NK-92 treated with Interleukin-12 subunit alpha and Interleukin-12 subunit beta, amount 100 ng/mL, for 24 hours (cell line): ENCODE measurements at regions not wholly inside any gene's neighbourhood (a gene's known extent, or its start where the extent isn't known, plus 50 kb on each side); places are given as distances from the start of the nearest gene placed in this dataset.

ENCODE experiments used
- DNase-seq: peaks from one replicate; lab custom pipeline; 2025; lab: John Stamatoyannopoulos, UW

GRCh38 chr6:67663105-67663895, 971.8 kb upstream of the ADGRB3 start:
- DNase-seq: no peak

GRCh38 chr6:67653561-67653960, 981.5 kb upstream of the ADGRB3 start:
- DNase-seq: no peak

- no peak for DNase-seq
Observed at GRCh38 chr6:67646550-67646949, 988.5 kb upstream of the ADGRB3 start.

GRCh38 chr6:67643281-67643680, 991.8 kb upstream of the ADGRB3 start:
- no peak for DNase-seq

DNA sequence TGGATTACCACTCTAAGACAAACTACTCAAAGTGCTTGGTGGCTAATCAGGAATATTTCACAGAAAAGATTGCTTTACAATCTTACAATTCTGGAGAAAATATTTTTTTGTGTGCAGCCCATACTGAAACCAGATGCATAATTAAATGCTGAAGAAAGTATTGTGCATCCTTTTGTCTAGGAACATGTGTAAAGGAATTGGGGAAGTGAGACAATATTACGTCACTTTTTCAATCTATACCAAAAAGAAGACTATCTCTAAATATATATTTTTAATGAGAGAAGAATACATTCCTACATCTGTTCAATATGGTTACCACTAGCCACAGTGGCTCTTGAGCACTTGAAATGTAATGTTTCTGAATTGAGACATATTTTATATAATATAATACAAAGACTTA, 992.5 kb upstream of the ADGRB3 start:
- DNase-seq: no peak

GRCh38 chr6:67640484-67640883, 994.6 kb upstream of the ADGRB3 start:
- no peak for DNase-seq

- no peak for DNase-seq
Observed at GRCh38 chr6:67639161-67639560, 995.9 kb upstream of the ADGRB3 start.

GRCh38 chr6:67634199-67634598, 1000.9 kb upstream of the ADGRB3 start:
- no peak for DNase-seq

DNA sequence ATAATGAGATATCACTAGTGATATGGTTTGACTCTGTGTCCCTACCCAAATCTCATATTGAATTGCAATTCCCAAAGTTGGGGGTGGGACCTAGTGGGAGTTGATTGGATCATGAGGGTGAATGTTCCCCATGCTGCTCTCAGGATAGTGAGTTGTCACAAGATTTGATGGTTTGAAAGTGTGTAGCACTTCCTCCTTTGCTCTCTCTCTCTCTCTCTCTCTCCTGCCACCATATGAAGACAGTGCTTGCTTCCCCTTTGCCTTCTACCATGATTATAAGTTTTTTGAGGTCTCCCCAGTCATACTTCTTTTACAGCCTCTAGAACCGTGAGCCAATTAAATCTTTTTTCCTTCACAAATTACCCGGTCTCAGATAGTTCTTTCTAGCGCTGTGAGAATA, 1002.0 kb upstream of the ADGRB3 start:
- DNase-seq: no peak

GRCh38 chr6:67630146-67630545, 1004.9 kb upstream of the ADGRB3 start:
- no peak for DNase-seq

DNA sequence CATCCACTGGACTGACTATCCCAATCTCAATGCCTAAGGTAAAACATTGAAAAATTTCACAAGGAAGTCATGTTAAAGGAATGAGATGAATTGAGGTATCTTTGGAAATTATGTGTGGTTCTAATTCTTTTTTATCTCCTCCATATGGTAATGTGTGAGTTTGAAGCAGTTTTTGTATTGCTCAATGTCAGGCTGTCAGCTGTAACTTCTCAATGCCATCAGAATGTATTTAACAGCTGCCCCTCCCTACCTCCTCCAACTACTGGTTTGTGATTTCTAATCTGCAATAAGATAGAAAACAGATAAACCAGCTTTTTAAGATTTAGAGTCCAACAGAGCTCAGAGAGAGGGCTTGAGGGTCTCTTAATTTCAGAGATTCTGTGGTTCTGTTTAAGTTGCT, 1005.8 kb upstream of the ADGRB3 start:
- DNase-seq: no peak

- no peak for DNase-seq
Observed at GRCh38 chr6:67615796-67616195, 1019.3 kb upstream of the ADGRB3 start.

DNA sequence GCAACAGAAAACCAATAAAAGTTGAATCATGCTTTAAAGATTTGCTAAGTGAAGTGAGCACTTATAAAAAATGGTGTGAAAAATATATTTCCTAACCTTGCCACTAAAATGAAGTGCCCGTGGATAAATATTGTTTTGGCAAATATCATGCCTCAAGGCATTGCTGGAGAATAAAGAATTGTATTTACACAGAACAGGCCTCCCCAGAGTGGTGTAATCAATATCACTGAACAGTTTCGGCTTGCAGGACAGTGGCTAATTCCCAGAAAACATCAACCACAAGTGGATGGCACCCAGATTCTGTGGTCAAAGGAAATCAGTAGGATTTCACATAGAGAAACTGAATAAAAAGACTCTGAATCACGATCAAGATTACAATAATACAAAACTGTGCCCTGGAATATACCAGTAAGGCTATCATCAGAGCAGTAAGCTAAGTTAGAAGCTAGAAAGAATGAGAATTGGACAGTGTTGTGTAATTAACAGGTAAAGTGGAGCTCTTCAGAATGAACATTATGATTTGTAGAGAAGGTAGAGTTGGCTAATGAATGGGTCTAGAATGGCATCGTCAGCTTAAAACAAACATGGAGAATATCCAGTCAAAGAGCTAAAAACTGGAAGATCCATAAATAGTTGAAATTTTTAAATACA, 1026.9 kb upstream of the ADGRB3 start:
- no peak for DNase-seq

DNA sequence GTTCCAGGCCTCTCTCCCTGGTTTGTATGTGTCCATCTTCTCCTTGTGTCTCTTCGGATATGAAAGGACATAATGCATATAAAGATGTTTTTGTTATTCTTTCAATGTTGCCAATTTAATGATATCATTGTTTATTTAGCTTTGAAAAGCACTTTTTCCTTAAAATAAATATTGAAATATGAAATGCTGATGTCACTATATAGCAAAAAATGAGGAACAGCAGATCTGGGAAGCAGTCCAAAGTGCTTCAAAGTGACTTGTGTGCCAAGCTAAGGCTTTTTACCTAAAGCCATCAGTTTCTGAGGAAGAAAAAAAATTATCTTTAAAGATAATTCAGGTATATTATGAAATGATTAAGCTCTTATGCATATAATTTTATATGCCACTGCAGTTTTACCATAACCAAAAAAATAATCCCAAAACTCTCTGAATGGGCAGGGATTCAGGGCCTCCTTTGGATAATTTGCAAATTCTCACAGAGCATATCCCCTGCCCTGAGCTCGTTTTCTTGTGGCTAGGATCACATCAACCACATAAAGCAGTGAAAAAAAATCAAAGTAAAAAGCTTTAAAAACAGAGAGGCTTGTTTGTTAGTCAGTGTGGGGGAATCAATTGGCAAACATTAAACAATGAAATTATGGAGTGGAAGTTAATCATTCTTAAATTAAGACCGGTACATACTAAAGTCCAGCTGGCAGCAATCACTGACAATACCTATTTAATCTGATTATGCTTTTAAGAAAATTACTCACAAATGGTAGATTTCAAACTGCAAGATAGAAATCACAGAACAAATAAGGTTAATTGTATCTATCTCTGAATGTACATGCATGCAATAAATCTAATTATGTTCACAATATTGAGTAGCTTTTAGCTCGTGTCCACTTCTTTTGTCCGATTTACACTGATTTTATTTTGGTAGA, 1027.9 kb upstream of the ADGRB3 start:
- no peak for DNase-seq

GRCh38 chr6:67594366-67594765, 1040.7 kb upstream of the ADGRB3 start:
- DNase-seq: no peak

GRCh38 chr6:67593247-67593646, 1041.8 kb upstream of the ADGRB3 start:
- no peak for DNase-seq

- no peak for DNase-seq
Observed at GRCh38 chr6:67591910-67592309, 1043.2 kb upstream of the ADGRB3 start.

GRCh38 chr6:67567842-67568241, 1067.2 kb upstream of the ADGRB3 start:
- DNase-seq: no peak

- no peak for DNase-seq
Observed at GRCh38 chr6:67563671-67564070, 1071.4 kb upstream of the ADGRB3 start.

- DNase-seq: no peak
Observed at GRCh38 chr6:67560068-67560467, 1075.0 kb upstream of the ADGRB3 start.

GRCh38 chr6:67558985-67559384, 1076.1 kb upstream of the ADGRB3 start:
- DNase-seq: no peak

- no peak for DNase-seq
Observed at GRCh38 chr6:67544851-67545452, 1090.1 kb upstream of the ADGRB3 start.
